ENCODE measurements at regions not wholly inside any gene's neighbourhood (a gene's known extent, or its start where the extent isn't known, plus 50 kb on each side); places are given as distances from the start of the nearest gene placed in this dataset.

DNA sequence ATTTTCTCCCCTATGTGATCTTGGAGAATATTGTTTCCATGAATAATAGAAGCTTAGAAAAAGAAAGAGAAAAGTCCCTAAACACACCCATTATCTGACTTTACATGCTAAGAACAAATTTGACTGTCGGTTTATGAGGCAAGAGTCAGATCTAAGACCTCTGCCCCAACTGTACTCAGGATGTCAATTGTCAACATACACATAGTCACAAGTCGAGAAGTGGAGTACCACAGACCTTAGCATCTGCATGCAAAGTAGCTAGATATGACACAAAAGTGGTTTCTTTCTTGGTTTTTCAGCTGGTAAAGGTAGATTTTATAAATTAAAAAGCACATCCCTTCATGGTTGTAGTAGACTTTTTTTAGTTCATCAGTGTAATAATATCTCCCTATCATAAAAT lies 97.2 kb upstream of the DPYD start:
- no peak for DNase-seq

GRCh38 chr1:98017184-98017583 lies 96.3 kb upstream of the DPYD start:
- no peak for DNase-seq

- no peak for DNase-seq
Observed at GRCh38 chr1:98008373-98008772, 87.5 kb upstream of the DPYD start.

DNA sequence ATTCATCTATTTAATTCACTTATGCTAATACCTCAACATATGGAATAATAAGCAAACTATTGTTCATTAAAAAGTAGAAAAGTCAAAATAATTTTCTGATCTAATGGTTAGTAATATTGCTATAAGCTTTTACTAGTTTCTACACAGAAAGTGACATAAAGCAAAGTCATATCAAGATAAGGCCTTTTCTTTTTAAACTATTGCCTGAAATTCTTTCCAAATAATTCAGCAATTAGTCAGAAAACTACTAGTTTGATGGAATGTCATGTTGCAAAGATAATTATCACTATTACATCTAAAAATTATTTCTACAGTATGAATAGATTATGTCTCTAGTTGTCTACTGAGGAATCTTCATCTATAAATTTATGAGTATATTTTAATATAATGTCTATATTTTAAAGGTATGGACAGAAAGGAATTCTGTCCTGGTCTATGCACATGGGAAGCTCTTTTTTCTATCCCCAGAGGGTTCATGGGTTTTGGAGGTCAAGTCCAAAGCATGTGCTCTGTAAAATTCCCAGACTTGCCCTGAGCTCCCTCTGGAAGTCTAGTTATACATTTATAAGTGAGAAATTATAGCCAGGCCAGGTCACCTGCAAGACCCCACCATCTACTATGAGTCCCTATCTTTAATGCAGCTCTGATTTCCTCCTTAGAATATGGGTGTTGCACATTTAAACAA lies 84.6 kb upstream of the DPYD start:
- DNase-seq, result no peak

GRCh38 chr1:98003442-98003841 lies 82.6 kb upstream of the DPYD start:
- no peak for DNase-seq

DNA sequence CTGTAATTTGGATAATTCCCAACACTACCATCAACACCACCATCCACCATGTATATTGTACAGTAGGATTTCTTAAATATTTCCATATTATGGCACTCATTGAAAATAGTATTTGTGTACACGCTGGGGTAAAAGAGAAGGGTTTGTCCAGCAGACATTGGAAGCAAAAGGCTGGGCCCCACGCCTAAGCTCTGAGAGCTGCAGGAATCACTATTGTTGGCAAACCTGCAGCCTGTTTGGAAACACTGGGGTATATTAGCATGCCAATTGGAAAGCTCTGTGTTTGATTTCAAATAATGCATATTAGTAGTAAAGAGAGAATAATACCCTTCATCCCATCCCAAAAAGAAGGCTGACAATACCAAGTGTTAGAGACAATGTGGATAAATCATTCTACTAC lies 81.5 kb upstream of the DPYD start:
- DNase-seq, result no peak

GRCh38 chr1:98001764-98002163 lies 80.9 kb upstream of the DPYD start:
- DNase-seq, result no peak

GRCh38 chr1:97999320-97999719 lies 78.5 kb upstream of the DPYD start:
- no peak for DNase-seq

- DNase-seq, result no peak
Observed at GRCh38 chr1:97996880-97997279, 76.0 kb upstream of the DPYD start.

DNA sequence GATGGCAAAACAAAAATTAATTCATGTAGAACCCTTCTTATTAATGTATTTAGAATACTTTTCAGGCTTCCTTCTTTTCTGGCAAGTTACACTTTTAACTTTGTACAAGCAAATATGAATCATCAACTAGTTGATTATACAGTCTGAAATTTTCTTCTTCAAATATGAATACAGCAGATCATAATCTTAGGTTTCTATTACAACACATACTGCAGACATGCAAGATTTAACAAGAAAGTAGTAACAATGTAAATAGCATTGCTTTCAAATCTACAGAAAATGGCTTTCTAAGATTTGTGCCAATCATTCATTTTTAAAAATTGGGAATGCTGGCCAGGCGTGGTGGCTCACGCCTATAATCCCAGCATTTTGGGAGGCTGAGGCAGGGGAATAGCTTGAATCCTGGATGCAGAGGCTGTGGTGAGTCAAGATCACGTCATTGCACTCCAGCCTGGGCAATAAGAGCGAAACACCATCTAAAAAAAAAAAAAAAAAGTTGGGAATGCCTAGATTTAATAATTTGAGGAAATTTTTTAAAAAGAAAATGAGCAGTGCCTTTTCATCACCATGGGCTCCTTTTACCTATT lies 68.4 kb upstream of the DPYD start:
- no peak for DNase-seq

DNA sequence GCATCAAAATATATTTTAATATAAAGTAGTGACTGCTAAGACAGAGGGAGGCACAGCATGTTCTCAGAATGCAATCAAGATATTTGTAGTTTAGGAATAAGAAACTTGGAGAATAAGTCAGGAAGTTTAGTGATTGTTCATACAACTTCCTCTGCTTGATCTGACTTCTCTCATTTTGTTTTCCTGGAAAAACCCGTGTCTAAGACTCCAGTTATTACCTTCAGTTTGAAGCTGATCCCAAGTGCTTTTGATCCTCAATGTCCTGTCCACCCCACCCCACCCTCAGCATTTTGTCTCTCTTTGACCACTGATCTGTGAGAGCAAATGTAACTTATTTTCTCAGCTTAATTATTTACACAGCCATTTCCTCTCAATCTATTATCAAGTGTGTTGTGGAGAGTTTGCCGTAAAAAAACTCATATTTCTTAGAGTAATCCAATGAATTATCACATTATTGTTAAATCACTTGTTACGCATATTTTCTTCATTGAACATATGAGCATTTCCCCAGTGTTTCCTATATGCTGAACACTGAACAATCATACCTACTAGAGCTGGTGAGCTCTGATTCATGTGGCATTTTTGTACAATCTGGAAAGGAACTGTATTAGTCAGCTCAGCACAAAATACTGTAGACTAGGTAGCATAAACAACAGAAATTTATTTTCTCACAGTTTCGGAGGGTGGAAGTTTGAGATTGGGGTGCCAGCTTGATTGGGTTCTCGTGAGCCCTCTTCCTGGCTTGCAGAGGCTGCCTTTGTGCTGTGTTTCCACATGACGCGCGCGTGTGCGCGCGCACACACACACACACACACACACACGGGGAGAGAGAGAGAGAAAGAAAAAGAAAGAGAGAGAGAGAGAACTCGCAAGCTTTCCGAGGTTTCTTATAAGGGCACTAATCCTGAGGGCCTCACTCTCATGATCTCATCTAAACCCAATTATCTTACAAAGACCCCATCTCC lies 65.5 kb upstream of the DPYD start:
- no peak for DNase-seq

- DNase-seq, result no peak
Observed at GRCh38 chr1:97983126-97983525, 62.3 kb upstream of the DPYD start.

GRCh38 chr1:97980530-97980929 lies 59.7 kb upstream of the DPYD start:
- DNase-seq, result no peak

- no peak for DNase-seq
Observed at GRCh38 chr1:97976801-97977200, 56.0 kb upstream of the DPYD start.

All from NCI-H748 treated with DMSO at 0.1 percent for 48 hours (cell line).